Fibroblast of lung (primary cell): ENCODE measurements at regions not wholly inside any gene's neighbourhood (a gene's known extent, or its start where the extent isn't known, plus 50 kb on each side); places are given as distances from the start of the nearest gene placed in this dataset.
"Not testable (repeated sequence)": the region's sequence is repeated elsewhere in the genome, so short reads cannot be mapped to it uniquely, and the experiment has no call there.

ENCODE experiments used
- DNase-seq, 2 donors: peaks; one replicate each; pipeline versions ENCODE4 v3.0.0 to v3.0.0-alpha.2; 2010; ENCODE audit warnings: low read depth in 2 of 2
- H2AFZ ChIP-seq: 2 replicates; pipeline ENCODE4 v1.5.1; 2012; ENCODE audit warnings: low read length, control low read depth, inconsistent platforms
- H3K27ac ChIP-seq: 2 replicates; pipeline ENCODE4 v1.5.1; 2011; ENCODE audit warnings: low read length, control low read depth; ENCODE audit not compliant: insufficient read depth
- H3K27me3 ChIP-seq: 2 replicates; pipeline ENCODE4 v1.5.1; 2011; ENCODE audit warnings: mild to moderate bottlenecking, low read length; ENCODE audit not compliant: control insufficient read depth, insufficient read depth
- H3K36me3 ChIP-seq: 2 replicates; pipeline ENCODE4 v1.5.1; 2011; ENCODE audit warnings: low read length; ENCODE audit not compliant: control insufficient read depth, insufficient read depth
- H3K4me1 ChIP-seq: 2 replicates; pipeline ENCODE4 v1.5.1; 2011; ENCODE audit warnings: low read length; ENCODE audit not compliant: control insufficient read depth, insufficient read depth; ENCODE audit errors: extremely low read depth
- H3K4me2 ChIP-seq: 2 replicates; pipeline ENCODE4 v1.5.1; 2011; ENCODE audit warnings: low read length, control low read depth; ENCODE audit not compliant: insufficient read depth; ENCODE audit errors: extremely low read depth
- H3K4me3 ChIP-seq, 4 experiments: fragments of 200-600 bp in 1 of 4; sonication (generic) in 1 of 4; replicated peaks in 1 of 4; 2 replicates each; pipeline ENCODE4 v1.5.1; 2011 to 2016; ENCODE audit warnings: low read length in 4 of 4, low read depth in 3 of 4, mild to moderate bottlenecking in 3 of 4, control low read depth in 2 of 4, inconsistent platforms in 1 of 4, mixed read lengths in 1 of 4; ENCODE audit not compliant: insufficient read depth in 1 of 4; ENCODE audit errors: control extremely low read depth in 1 of 4
- H3K79me2 ChIP-seq: 2 replicates; pipeline ENCODE4 v1.5.1; 2012; ENCODE audit warnings: mild to moderate bottlenecking, low read length, inconsistent platforms; ENCODE audit not compliant: control insufficient read depth, insufficient read depth
- H3K9ac ChIP-seq: 2 replicates; pipeline ENCODE4 v1.5.1; 2011; ENCODE audit warnings: mild to moderate bottlenecking, low read length, control low read depth; ENCODE audit not compliant: insufficient read depth
- H3K9me3 ChIP-seq: 2 replicates; pipeline ENCODE4 v1.5.1; 2012; ENCODE audit warnings: low read depth, low read length; ENCODE audit not compliant: control insufficient read depth, insufficient read depth
- H4K20me1 ChIP-seq: 2 replicates; pipeline ENCODE4 v1.5.1; 2011; ENCODE audit warnings: low read length; ENCODE audit not compliant: control insufficient read depth, insufficient read depth; ENCODE audit errors: extremely low read depth
- EZH2 ChIP-seq: IDR thresholded peaks from 2 replicates; pipeline ENCODE4 v1.5.1; 2012; ENCODE audit warnings: low read length, control low read depth, mild to moderate bottlenecking; ENCODE audit errors: missing control alignments
- TF ChIP-seq, protein P1 (sequence below), 2 donors: IDR thresholded peaks in 1 of 2; conservative IDR thresholded peaks in 1 of 2; 1 replicate in 1 of 2; 2 replicates in 1 of 2; pipeline ENCODE4 v1.5.1; 2011 to 2012; ENCODE audit warnings: low read length in 2 of 2, control low read depth in 1 of 2, inconsistent platforms in 1 of 2, low read depth in 1 of 2, mild to moderate bottlenecking in 1 of 2

DNA sequence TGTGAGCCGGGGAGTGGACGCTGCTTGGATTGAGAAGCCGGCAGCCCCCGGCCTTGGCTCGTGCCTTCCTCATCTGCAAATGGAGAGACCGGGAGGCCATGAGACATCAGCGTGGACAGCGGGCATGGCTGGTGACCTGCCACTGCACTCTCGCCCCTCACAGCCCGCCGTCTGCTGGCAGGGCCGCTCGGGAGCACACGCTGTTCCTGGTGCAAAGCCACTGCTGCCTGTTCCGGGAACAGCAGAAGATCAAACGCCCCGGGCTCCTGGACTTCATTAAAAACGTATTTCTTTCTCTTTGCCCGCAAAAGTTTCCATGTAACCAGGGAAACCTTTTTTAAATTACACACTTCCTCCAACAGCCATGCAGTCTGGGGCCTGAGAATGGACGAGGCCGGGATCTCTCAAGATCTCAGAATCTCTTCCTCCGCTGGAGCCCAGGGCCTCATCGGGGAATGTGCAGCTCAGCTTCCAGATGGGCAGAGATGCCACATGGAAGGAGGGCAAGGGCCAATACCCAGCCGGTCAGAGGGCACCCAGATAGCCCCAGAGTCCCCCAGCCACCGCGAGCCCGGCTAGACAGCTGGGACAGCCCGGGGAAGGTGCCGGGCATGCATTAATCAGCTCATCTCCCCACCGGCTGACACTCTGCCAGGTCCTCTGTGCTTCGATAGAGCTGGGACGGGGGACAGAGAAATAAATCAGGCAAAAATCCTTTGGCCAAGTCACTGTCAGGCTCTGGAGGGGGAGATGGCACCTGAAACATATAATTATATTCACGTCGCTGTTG lies 62.8 kb upstream of the PRR5 start:
- no peak overlapping the region for H3K27ac ChIP-seq
- DNase-seq: no peak
- no peaks in the 10 kb centered on the region for H3K36me3 ChIP-seq
- no peak overlapping the region for H2AFZ ChIP-seq
- no peaks in the 10 kb centered on the region for H3K9me3 ChIP-seq
- H3K4me1 ChIP-seq: no peaks in the 10 kb centered on the region
- H3K27me3 ChIP-seq: no peaks in the 10 kb centered on the region
- no peaks in the 10 kb centered on the region for H4K20me1 ChIP-seq
- TF ChIP-seq, protein P1, sequence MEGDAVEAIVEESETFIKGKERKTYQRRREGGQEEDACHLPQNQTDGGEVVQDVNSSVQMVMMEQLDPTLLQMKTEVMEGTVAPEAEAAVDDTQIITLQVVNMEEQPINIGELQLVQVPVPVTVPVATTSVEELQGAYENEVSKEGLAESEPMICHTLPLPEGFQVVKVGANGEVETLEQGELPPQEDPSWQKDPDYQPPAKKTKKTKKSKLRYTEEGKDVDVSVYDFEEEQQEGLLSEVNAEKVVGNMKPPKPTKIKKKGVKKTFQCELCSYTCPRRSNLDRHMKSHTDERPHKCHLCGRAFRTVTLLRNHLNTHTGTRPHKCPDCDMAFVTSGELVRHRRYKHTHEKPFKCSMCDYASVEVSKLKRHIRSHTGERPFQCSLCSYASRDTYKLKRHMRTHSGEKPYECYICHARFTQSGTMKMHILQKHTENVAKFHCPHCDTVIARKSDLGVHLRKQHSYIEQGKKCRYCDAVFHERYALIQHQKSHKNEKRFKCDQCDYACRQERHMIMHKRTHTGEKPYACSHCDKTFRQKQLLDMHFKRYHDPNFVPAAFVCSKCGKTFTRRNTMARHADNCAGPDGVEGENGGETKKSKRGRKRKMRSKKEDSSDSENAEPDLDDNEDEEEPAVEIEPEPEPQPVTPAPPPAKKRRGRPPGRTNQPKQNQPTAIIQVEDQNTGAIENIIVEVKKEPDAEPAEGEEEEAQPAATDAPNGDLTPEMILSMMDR (conservative IDR thresholded peaks at IDR 0.05 in 1 of 2, IDR thresholded peaks at IDR 0.05 in 1 of 2; ENCODE audit: low read depth in 1 of 2, low read length in 2 of 2): no peak
- no peak for TF ChIP-seq EZH2
- no peaks in the 10 kb centered on the region for H3K79me2 ChIP-seq
- H3K4me2 ChIP-seq: no peak overlapping the region
- H3K4me3 ChIP-seq: no peak overlapping the region
- H3K9ac ChIP-seq: no peak overlapping the region

- not testable (repeated sequence) for H3K4me3 ChIP-seq, H3K36me3 ChIP-seq, H3K79me2 ChIP-seq, H3K27ac ChIP-seq, H3K9me3 ChIP-seq, H2AFZ ChIP-seq, H3K27me3 ChIP-seq, H3K4me2 ChIP-seq, H3K4me1 ChIP-seq, H3K9ac ChIP-seq, H4K20me1 ChIP-seq, DNase-seq
Measured at GRCh38 chr22:44636502-44637206, 65.3 kb upstream of the PRR5 start.

DNA sequence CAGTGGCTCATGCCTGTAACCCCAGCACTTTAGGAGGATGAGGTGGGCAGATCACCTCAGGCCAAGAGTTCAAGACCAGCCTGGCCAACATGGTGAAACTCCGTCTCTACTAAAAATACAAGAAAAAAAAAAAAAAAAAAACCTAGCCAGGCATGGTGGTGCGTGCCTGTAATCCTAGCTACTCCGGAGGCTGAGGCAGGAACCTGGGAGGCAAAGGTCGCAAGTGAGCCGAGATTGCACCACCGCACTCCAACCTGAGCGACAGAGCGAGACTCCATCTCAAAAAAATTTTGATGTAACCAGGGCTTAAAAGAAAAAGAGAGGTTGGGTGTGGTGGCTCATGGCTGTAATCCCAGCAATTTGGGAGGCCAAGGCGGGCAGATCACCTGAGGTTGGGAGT lies 66.4 kb upstream of the PRR5 start:
- not testable (repeated sequence) for H3K4me2 ChIP-seq, H3K79me2 ChIP-seq, H2AFZ ChIP-seq, H4K20me1 ChIP-seq, H3K9ac ChIP-seq, DNase-seq, H3K27me3 ChIP-seq, H3K36me3 ChIP-seq, H3K9me3 ChIP-seq, H3K4me1 ChIP-seq, H3K27ac ChIP-seq, H3K4me3 ChIP-seq
